C1 segment of cervical spinal cord (tissue), 14 donors: ENCODE measurements at regions not wholly inside any gene's neighbourhood (a gene's known extent, or its start where the extent isn't known, plus 50 kb on each side); places are given as distances from the start of the nearest gene placed in this dataset.
"Not testable (repeated sequence)": the region's sequence is repeated elsewhere in the genome, so short reads cannot be mapped to it uniquely, and the experiment has no call there.

Source experiments
- DNase-seq, 14 donors: peaks; one replicate each; lab custom pipeline; 2025; lab: John Stamatoyannopoulos, UW

DNA sequence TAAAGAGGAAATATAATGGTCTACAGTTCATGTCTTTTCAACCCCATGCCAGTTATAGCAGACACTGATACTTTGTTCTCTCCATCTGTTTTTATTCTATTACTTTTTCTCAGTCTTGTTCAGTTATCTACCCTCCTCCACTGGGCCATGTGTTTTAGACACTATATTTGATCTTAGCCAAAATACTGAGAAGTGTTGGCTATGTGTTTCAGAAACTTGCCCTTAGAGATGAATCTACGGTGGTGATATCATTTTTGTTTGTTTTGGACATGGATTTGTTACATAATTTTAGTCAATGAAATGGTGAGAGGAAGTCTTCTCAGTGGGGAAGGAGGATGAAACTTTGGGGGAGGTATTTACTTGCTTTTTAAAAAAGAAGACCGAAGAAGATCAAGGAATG, 211.5 kb upstream of the DDX53 start:
- DNase-seq, result no peak

DNA sequence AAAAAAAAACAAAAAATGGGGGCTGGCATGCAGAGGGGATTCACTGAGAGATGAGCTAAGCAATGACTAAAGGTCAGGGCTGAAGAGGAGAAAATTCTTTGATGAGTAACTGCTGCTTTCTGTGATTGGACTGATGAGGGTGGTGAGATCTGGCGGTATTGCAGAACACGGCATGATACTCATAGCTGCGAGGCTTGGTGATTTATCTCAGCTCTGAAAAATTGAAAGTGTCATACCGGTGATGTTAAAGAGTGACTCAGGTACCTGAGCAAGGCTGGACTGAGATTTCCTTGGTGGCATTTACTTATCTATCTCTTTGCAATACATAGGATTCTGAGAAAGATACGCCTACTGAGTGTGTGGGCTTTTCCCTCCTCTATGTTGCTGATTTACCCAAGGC, 204.1 kb upstream of the DDX53 start:
- no peak for DNase-seq

DNA sequence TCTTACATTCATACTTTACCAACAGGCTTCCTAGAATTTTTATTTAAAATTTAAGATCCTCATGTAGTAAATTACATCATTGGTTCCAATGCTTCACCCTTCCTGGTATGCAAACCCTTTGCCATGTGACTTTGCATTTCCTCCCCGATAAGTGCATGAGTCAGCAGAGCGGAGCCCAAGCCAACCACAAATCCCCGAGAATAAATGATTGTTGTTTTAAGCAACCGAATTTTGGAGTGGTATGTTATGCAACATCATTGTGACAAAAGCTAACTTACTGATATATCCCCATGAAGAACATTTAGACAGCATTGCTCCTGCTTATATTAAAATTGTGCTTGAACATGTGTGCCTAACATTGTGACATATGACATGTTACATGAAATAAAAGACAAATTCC, 199.4 kb upstream of the DDX53 start:
- no peak for DNase-seq

DNA sequence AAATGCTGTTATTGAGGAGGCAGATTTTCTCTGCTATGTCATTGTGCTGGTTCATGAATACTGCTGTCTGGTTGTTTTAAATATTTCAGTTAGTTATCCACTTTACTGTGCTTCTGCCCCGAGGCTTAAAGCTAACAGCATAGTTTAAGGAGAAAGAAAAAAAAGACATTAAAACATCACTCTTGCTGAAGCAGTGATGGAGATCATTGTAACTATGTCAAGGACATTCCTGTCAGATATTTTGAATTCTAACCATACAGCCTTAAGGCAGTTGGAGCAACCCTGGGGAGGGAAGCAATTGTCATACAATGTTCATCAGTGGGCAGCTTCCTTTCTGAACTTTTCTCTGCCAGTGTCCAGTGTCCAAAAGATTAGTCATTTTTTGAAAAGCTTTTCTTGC, 199.0 kb upstream of the DDX53 start:
- no peak for DNase-seq

DNA sequence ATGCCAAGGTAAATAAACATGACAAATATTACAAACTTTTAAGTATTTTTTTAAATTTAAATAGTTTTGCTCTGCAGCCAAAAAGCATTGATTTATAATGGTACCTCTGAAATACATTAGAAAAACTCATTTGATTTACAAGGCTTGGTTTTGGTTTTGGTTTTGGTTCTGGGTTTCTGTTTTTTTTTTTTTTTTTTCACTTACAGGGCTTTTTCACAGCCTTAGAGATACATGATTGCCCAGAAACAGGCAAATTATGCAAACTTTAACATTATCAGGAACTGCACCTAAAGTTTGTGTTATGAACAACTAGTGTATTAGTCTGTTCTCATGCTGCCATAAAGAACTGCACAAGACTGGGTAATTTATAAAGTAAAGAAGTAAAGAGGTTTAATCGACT, 196.4 kb upstream of the DDX53 start:
- DNase-seq, result no peak

DNA sequence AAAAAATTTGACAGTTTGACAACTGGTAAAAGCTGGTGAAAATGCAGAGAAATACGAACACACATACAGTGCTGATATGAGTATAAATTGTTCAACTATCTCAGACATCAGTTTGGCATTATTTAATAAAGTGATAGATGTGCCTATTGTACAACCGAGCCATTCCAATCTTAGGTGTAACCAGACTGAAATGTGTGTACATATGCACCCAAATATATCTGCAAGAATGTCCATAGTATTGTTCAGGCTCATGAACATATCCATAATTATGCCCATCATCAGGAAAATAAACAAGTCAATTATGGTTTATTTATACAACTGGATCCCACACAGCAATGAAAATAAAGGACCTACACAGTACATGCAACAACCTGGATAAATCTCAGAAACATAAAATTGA, 188.9 kb upstream of the DDX53 start:
- no peak for DNase-seq

DNA sequence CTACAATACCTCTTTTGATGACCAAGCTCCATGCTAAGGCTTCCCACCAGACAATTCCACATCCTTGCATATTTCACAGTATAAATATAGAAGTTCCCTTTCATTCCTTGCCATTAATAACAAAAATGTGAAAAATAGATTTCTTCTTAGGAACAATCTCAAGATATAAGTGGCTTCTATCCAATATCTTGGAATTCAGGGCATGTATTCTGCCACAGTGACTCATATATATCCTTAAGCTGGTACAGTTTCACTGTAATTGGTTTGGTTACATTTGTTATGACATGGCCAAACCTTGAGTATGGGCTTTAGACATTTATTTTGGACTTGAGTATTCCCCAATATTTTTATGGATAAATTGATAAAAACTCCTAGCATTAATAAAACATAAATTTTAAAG, 181.7 kb upstream of the DDX53 start:
- DNase-seq, result no peak

DNA sequence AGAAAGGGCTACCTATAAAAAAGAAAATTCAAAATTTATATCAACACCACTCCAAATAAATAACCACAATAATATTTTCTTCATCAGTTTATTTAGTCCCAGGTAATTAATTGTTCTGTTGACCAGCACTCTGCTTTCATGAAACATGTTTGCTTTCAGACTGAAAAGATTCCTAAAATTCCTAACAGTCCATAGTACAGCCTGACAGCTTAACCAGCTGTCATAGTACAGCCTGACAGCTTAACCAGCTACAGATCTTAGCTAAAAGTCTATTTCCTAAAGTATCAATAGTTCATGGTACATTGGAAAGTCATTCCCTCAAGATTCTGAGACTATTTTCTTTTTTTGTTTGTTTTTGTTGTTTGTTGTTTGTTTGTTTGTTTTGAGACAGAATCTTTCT, 144.1 kb upstream of the DDX53 start:
- no peak for DNase-seq

DNA sequence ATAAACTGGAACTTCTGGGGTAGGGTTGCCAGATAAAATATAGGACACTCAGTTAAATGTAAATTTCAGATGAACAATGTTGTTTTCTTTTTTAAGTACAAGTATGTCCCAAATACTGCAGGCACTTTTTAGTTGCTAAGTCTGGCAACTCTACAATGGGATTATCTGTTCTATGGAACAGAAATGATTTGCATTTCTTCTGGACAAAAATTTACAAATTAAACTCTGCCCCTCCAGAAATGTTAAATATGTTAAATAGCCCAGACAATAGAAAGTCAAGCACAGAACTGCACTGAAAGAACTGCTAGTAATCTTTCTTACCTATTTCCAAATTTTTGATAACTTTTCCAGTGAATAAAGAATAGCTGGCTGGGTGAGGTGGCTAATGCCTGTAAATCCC, 140.1 kb upstream of the DDX53 start:
- DNase-seq, result no peak

DNA sequence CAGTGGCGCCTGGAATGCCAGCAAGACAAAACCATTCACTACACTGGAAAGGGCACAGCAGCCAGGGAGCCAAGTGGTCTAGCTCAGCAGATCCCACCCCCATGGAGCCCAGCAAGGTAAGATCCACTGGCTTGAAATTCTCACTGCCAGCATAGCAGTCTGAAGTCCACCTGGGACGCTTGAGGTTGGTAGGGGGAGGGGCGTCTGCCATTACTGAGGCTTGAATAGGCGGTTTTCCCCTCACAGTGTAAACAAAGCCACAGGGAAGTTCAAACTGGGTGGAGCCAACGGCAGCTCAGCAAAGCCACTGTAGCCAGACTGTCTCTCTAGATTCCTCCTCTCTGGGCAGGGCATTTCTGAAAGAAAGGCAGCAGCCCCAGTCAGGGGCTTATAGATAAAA, 133.0 kb upstream of the DDX53 start:
- not testable (repeated sequence) for DNase-seq

DNA sequence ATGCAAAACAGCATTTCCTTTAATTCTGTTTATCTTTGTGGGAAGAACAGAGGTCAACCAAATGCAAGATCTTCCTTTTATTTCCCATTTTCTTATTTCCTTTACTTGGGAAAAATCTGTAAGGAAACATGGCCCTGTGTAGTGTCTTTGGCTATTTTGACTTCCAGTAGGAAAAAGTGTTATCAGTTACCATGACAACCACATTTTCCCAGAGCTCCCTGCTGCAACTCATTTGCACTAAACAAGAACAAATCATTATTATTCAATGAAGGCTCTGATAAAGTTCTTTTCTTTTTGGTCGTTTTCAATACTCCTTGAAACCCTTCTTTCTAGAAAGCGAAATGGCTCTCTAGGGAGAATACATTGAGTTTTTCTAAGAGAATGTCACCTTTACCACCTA, 117.2 kb upstream of the DDX53 start:
- no peak for DNase-seq

DNA sequence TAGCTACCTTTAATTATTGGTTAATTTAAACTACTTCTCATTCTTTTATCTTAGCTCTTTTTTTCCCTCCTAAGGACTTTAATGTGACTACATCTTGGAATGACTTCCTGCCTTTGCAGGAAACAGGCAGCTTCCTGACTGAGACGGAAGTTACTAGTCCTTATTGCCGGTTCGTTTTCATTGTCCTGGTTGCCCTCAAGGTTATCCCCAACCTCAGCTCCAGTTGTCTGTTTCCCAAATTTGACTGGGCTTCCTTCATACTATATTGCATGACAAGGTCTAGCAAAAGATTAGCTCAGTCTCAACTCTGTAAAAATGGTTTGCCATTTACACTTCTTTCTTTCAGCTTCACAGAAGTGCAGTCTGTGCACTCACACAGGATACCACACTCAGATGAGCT, 109.9 kb upstream of the DDX53 start:
- no peak for DNase-seq

DNA sequence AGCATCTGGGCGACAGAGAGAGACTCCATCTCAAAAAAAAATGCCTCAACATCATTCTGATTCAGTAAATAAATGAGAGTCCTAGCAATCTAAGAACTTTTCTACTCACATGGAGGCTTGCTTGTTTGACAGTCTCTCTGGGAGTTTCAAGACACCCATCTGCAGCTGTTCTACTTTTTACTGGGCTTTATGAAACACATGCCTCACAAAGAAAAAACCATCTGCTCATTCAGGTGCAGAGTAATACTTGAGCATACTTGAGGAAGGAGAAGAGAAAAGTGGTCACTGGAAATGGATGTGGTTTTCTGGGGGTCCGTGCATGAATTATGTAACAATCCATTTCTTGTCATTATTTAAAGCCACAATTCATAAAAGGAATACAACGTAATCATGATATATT, 87.1 kb upstream of the DDX53 start:
- no peak for DNase-seq

DNA sequence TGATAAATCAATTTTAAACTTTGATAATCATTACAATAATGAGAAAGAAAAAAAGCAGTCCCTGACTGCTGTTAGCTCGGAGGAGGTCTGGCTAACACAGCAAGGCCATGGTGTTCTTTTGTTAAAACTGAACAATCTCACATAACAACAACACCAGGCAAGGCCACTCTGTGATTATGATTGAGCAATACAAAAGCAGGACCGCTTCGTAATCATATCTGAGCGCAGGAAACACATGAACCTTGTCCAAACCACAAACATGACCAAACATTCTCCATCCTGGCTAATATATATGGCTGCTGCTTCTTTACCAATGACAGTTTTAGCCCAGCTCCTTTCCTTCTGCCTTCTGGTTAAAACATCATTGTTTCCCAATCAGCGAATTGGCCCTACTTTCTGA, 76.8 kb upstream of the DDX53 start:
- DNase-seq, result no peak

DNA sequence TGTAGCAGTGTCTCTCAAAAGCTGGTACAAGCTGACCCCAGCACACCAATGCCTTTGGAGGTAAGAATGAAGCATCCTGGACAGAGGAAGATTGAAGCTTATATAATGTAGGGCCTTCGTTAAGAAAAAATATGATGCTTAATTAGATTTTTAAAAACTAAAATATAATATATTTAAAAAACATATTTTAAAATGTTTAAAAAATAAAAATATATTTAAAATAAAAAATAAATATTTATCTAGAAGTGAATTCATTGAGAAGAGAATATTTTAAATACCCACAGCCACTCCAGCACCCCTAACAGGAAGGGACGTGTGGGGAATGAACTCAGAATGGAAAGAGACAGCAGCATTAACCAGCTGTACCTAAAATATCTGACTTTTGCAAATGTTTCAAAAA, 65.1 kb upstream of the DDX53 start:
- DNase-seq, result no peak

DNA sequence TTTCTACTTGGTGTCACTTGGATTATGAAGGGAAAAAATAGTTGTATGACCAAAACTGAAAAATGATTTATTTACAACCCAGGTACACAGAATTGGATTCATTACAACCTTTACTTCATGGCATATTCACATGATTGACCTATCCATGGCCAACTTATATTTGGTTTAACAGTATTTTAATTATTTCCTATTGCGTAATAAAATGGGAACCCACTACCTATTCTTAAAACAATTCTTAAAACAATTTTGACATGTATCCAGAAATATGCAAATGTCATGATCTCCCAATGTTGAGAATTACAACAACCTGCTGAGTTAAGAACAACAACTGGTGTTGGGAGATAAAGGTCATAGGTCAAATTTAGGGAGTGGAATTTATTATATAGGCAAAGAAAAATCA, 54.8 kb upstream of the DDX53 start:
- DNase-seq, result no peak
